AG09319 (cell line): ENCODE measurements at regions not wholly inside any gene's neighbourhood (a gene's known extent, or its start where the extent isn't known, plus 50 kb on each side); places are given as distances from the start of the nearest gene placed in this dataset.

Experiments
- DNase-seq: peaks from one replicate; pipeline ENCODE4 v3.0.0-alpha.2; 2010; ENCODE audit warnings: low read depth; ENCODE audit errors: extremely low read depth
- CTCF ChIP-seq: IDR thresholded peaks from 2 replicates; pipeline ENCODE4 v1.5.1; 2011; ENCODE audit warnings: low read depth, mild to moderate bottlenecking, inconsistent platforms, low read length, moderate library complexity

GRCh38 chr12:126182619-126183236 is 1117.5 kb downstream of the AACS start:
- TF ChIP-seq CTCF, result no peak
- DNase-seq, result peak; percentile 46

GRCh38 chr12:126185025-126185424 is 1119.8 kb downstream of the AACS start:
- no peak for DNase-seq
- TF ChIP-seq CTCF, result no peak

GRCh38 chr12:126189856-126190255 is 1124.6 kb downstream of the AACS start:
- no peak for TF ChIP-seq CTCF
- no peak for DNase-seq

- no peak for TF ChIP-seq CTCF
- DNase-seq, result no peak
Measured at GRCh38 chr12:126191031-126191891, 1126.0 kb downstream of the AACS start.

- no peak for DNase-seq
- no peak for TF ChIP-seq CTCF
Measured at GRCh38 chr12:126191949-126192348, 1126.7 kb downstream of the AACS start.

GRCh38 chr12:126193190-126193589 is 1128.0 kb downstream of the AACS start:
- no peak for TF ChIP-seq CTCF
- DNase-seq, result no peak

- TF ChIP-seq CTCF, result no peak
- DNase-seq, result no peak
Measured at GRCh38 chr12:126196263-126196662, 1131.0 kb downstream of the AACS start.
